Fibroblast of mammary gland (primary cell): ENCODE measurements at regions not wholly inside any gene's neighbourhood (a gene's known extent, or its start where the extent isn't known, plus 50 kb on each side); places are given as distances from the start of the nearest gene placed in this dataset.

Source experiments
- DNase-seq: peaks from one replicate; pipeline ENCODE4 v3.0.0-alpha.2; 2010; ENCODE audit warnings: low read depth
- H3K4me3 ChIP-seq: 2 replicates; pipeline ENCODE4 v1.5.1; 2011; ENCODE audit warnings: low read depth, mild to moderate bottlenecking, low read length, moderate library complexity; ENCODE audit not compliant: control insufficient read depth
- CTCF ChIP-seq: conservative IDR thresholded peaks from 2 replicates; pipeline ENCODE4 v1.5.1; 2011; ENCODE audit warnings: low read depth, low read length, inconsistent platforms; ENCODE audit not compliant: control insufficient read depth, insufficient read depth

GRCh38 chr13:87736849-87737385 is 65.7 kb downstream of the SLITRK5 start:
- no peak for TF ChIP-seq CTCF
- DNase-seq: no peak
- H3K4me3 ChIP-seq: no peak overlapping the region

- TF ChIP-seq CTCF: no peak
- DNase-seq: no peak
- H3K4me3 ChIP-seq: no peak overlapping the region
Observed at GRCh38 chr13:87754097-87754496, 82.9 kb downstream of the SLITRK5 start.

- TF ChIP-seq CTCF: no peak
- no peak for DNase-seq
- H3K4me3 ChIP-seq: no peak overlapping the region
Observed at GRCh38 chr13:87769445-87769844, 98.3 kb downstream of the SLITRK5 start.

- no peak for DNase-seq
- no peak overlapping the region for H3K4me3 ChIP-seq
- TF ChIP-seq CTCF: no peak
Observed at GRCh38 chr13:87777387-87777786, 106.2 kb downstream of the SLITRK5 start.

- TF ChIP-seq CTCF: no peak
- H3K4me3 ChIP-seq: no peak overlapping the region
- DNase-seq: no peak
Observed at GRCh38 chr13:87778128-87778527, 107.0 kb downstream of the SLITRK5 start.

- TF ChIP-seq CTCF: no peak
- no peak overlapping the region for H3K4me3 ChIP-seq
- DNase-seq: peak; percentile 6
Observed at GRCh38 chr13:87779426-87779825, 108.3 kb downstream of the SLITRK5 start.

- no peak overlapping the region for H3K4me3 ChIP-seq
- no peak for TF ChIP-seq CTCF
- DNase-seq: no peak
Observed at GRCh38 chr13:87783366-87783765, 112.2 kb downstream of the SLITRK5 start.
